ENCODE measurements at regions not wholly inside any gene's neighbourhood (a gene's known extent, or its start where the extent isn't known, plus 50 kb on each side); places are given as distances from the start of the nearest gene placed in this dataset.
"Not testable (repeated sequence)": the region's sequence is repeated elsewhere in the genome, so short reads cannot be mapped to it uniquely, and the experiment has no call there.

DNA sequence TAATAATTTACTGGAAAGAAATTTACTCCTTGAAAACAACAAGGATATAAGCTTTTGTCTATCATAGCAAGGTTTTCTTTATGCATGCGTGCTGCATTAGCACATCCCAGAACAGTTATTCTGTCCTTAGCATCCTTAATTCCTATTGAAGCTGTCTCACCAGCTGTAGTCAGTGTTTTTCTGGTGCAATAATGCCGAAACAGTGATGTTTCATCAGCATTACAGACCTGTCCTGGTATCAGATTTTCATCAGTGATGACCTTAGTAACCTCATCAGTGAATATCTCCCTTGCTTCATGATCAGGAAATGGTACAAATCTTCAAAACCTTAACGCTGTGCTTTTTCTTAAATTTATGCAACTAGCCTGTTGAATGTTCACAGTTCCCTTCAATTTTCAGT, 264.7 kb upstream of the STARD13 start:
- Histone ChIP-seq H3K4me1 (ENCODE audit: control insufficient read depth, insufficient read depth, low read length) (no peaks in the 10 kb centered on the region), H3K4me3 (ENCODE audit: low read length) (no peak overlapping the region), H3K36me3 (ENCODE audit: control insufficient read depth, insufficient read depth, low read length) (no peaks in the 10 kb centered on the region), H3K9me3 (ENCODE audit: control insufficient read depth, low read length) (no peaks in the 10 kb centered on the region), H3K9ac (ENCODE audit: low read length) (no peak overlapping the region), H3K27me3 (ENCODE audit: control insufficient read depth, insufficient read depth, low read length) (no peaks in the 10 kb centered on the region)

DNA sequence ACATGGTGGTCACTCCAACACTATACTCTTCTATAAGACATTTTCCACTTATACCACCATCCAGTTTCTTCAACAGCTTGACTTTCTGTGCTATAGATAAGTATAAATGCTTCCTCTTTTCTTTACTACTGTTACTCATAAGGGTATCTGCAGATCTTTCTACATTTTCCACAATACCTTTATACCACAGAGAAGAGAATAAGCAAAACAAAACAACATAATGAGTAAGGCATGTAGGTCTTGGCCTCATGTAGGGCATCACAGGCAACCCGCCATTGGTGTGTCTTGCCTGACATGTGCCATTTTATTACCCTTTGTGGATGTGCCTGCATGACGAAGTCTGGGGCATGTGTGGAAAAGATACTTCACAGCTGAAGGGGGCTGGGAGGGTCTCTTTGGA, 265.3 kb upstream of the STARD13 start:
- Histone ChIP-seq H3K9me3 (ENCODE audit: control insufficient read depth, low read length) (no peaks in the 10 kb centered on the region), H3K4me1 (ENCODE audit: control insufficient read depth, insufficient read depth, low read length) (no peaks in the 10 kb centered on the region), H3K9ac (ENCODE audit: low read length) (no peak overlapping the region), H3K27me3 (ENCODE audit: control insufficient read depth, insufficient read depth, low read length) (no peaks in the 10 kb centered on the region), H3K36me3 (ENCODE audit: control insufficient read depth, insufficient read depth, low read length) (no peaks in the 10 kb centered on the region), H3K4me3 (ENCODE audit: low read length) (no peak overlapping the region)

DNA sequence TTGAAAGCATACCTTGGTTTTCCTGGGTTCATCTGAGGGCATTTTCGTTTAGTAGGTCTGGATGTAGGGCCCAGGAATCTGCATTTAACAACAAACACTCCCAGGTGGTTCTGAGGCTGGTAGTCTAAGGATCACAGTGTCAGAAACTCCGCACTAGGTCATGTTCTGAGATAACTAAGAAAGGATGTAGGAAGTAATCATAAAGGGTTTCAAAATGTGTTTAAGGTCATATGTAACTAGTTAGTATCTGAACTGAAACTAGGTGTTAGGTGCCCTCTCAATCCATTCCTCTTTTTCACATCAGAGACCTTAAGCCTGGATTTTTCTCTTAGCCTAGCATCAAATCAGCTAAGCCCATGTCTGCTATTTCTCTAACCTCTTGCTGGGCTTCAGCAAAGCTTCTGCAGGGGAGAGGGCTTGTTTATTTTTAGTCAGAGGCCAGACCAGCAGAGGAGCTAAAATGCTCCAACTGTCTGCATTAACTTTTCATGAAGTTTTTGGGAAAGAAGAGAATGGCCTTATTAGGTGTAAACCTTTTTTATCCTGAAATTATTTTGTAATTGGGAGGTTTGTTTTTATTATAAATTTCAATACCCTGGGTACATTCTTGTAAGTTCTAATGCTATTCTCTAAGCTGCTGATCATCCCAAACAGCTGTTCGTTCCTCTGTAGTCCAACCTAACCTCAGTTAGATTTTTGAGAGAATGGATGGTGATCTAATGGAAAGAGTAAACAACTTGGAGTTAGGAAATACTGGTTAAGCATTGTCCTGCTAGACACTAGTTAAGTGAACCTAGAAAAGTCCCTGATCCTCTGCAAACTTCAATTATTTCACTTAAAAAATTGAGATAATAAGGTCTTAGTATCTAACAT, 262.8 kb upstream of the RFC3 start:
- Histone ChIP-seq H3K4me1 (ENCODE audit: control insufficient read depth, insufficient read depth, low read length) (no peaks in the 10 kb centered on the region), H3K36me3 (ENCODE audit: control insufficient read depth, insufficient read depth, low read length) (no peaks in the 10 kb centered on the region), H3K27me3 (ENCODE audit: control insufficient read depth, insufficient read depth, low read length) (no peaks in the 10 kb centered on the region), H3K9me3 (ENCODE audit: control insufficient read depth, low read length) (no peaks in the 10 kb centered on the region), H3K4me3 (ENCODE audit: low read length) (no peak overlapping the region), H3K9ac (ENCODE audit: low read length) (no peak overlapping the region)

DNA sequence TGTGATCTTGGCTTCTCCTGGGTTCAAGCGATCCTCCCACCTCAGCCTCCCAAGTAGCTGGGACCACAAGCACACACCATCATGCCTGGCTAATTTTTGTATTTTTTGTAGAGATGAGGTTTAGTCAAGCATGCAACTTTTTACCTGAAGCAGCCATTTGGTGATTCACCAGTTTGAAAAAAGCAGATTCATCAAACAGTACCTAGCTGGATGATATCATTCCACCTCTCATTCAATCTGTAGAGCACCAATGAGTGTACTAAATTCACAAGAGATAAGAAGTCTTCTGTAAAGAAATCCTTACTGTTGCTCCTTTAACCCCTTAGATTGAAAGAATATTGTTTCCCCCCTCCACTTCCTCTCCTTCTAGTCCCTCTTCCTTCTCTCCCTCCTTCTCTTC, 261.1 kb upstream of the RFC3 start:
- Histone ChIP-seq H3K27me3 (ENCODE audit: control insufficient read depth, insufficient read depth, low read length) (no peaks in the 10 kb centered on the region), H3K9me3 (ENCODE audit: control insufficient read depth, low read length) (no peaks in the 10 kb centered on the region), H3K4me1 (ENCODE audit: control insufficient read depth, insufficient read depth, low read length) (no peaks in the 10 kb centered on the region), H3K9ac (ENCODE audit: low read length) (no peak overlapping the region), H3K36me3 (ENCODE audit: control insufficient read depth, insufficient read depth, low read length) (no peaks in the 10 kb centered on the region), H3K4me3 (ENCODE audit: low read length) (no peak overlapping the region)

DNA sequence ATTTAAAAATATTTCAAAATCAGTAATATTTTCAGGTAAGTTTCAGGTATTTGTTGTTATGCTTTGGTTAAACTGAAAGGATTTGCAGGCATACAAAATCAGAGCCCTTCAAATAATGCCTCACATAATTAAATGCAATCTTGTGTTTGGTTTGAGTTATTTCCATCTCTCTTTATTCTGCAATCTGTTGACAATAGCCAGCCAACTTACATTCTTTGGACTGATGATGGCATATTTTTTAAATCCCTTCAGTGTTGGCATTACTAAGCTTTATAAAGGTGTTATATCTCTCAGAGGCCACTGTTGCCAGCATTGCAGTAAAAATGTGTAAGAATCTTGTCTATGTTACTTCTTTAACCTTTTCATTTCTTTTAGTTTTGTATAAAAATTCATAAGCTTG, 257.2 kb upstream of the RFC3 start:
- Histone ChIP-seq H3K27me3 (ENCODE audit: control insufficient read depth, insufficient read depth, low read length) (no peaks in the 10 kb centered on the region), H3K4me1 (ENCODE audit: control insufficient read depth, insufficient read depth, low read length) (no peaks in the 10 kb centered on the region), H3K9me3 (ENCODE audit: control insufficient read depth, low read length) (no peaks in the 10 kb centered on the region), H3K9ac (ENCODE audit: low read length) (no peak overlapping the region), H3K4me3 (ENCODE audit: low read length) (no peak overlapping the region), H3K36me3 (ENCODE audit: control insufficient read depth, insufficient read depth, low read length) (no peaks in the 10 kb centered on the region)

DNA sequence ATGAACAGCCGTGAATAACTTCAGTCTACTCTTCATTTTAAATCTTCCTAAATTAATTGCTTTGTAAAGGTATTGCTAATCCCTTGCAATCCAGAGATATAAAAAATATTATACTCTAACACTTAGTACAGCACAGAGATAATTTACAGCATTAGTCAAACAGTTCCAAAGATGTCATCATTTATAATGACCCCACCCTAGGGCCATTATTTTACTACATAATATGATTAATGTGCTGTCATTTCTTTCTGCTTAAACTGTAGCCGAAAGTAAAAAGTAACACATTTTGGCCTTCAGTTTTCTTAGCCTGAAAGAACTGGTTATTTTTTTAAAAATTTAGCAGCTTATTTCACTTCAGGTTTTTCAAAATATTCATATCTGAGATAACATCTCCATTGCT, 256.3 kb upstream of the RFC3 start:
- H3K27me3 ChIP-seq (ENCODE audit: control insufficient read depth, insufficient read depth, low read length) = no peaks in the 10 kb centered on the region
- no peaks in the 10 kb centered on the region for H3K9me3 ChIP-seq (ENCODE audit: control insufficient read depth, low read length)
- H3K9ac ChIP-seq (ENCODE audit: low read length) = no peak overlapping the region
- H3K4me3 ChIP-seq (ENCODE audit: low read length) = no peak overlapping the region
- H3K4me1 ChIP-seq (ENCODE audit: control insufficient read depth, insufficient read depth, low read length) = no peaks in the 10 kb centered on the region
- H3K36me3 ChIP-seq (ENCODE audit: control insufficient read depth, insufficient read depth, low read length) = no peaks in the 10 kb centered on the region

DNA sequence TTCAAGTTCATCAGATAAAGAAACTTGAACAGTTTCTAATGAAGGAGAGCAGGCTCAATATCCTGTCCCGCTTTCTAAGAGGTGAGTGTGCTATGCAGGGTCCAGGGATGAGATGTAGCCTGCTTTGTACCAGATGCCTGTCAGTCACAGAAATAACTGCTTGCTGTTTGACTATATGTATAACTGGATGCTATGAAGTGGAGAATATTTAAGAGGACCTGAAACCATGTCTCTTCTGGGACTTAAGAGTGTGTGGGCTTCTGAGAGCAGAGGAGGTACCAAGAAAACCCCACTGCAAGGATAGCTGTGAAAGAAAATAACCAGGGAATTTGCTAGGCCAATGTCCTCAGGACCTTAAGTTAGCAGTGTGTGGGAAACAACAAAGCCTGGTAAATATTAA, 246.3 kb upstream of the RFC3 start:
- Histone ChIP-seq H3K4me3 (ENCODE audit: low read length) (no peak overlapping the region), H3K27me3 (ENCODE audit: control insufficient read depth, insufficient read depth, low read length) (no peaks in the 10 kb centered on the region), H3K4me1 (ENCODE audit: control insufficient read depth, insufficient read depth, low read length) (no peaks in the 10 kb centered on the region), H3K36me3 (ENCODE audit: control insufficient read depth, insufficient read depth, low read length) (no peaks in the 10 kb centered on the region), H3K9ac (ENCODE audit: low read length) (no peak overlapping the region), H3K9me3 (ENCODE audit: control insufficient read depth, low read length) (no peaks in the 10 kb centered on the region)

DNA sequence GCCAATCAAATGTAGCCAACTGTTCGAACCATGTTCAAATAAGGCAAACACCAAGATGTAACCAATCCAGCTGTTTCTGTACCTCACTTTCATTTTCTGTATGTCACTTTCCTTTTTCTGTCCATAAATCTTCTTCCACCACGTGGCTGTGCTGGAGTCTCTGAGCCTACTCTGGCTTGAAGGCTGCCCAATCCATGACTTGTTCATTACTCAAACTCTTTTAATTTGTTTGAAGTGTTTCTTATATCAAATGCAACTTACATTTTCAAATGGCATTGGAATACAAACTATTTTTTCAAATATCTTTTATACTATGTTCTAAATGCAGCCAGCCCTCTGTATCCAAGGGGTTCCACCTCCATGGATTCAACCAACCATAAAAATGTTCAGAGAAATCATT, 245.6 kb upstream of the RFC3 start:
- H3K9me3 ChIP-seq (ENCODE audit: control insufficient read depth, low read length); H3K9ac ChIP-seq (ENCODE audit: low read length); H3K36me3 ChIP-seq (ENCODE audit: control insufficient read depth, insufficient read depth, low read length); H3K4me3 ChIP-seq (ENCODE audit: low read length); H3K27me3 ChIP-seq (ENCODE audit: control insufficient read depth, insufficient read depth, low read length); H3K4me1 ChIP-seq (ENCODE audit: control insufficient read depth, insufficient read depth, low read length): not testable (repeated sequence)

DNA sequence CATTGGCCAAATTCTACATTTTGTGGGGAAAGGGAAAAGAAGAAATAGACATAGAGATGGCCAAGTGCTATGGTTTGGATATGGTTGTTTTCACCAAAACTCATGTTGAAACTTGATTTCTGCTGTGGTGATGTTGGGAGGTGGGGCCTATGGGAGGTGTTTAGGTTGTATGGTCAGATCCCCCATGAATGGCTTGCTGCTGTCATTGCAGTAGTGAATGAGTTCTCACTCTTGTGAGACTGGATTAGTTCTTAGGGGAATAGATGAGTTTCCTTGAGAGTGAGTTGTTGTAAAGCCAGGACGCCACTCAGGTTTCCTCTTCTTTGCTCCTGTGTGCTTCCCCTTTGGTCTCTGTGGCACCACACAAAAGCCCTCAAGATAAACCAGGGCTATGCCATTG, 242.6 kb upstream of the RFC3 start:
- Histone ChIP-seq H3K9me3 (ENCODE audit: control insufficient read depth, low read length) (no peaks in the 10 kb centered on the region), H3K9ac (ENCODE audit: low read length) (no peak overlapping the region), H3K36me3 (ENCODE audit: control insufficient read depth, insufficient read depth, low read length) (no peaks in the 10 kb centered on the region), H3K27me3 (ENCODE audit: control insufficient read depth, insufficient read depth, low read length) (no peaks in the 10 kb centered on the region), H3K4me3 (ENCODE audit: low read length) (no peak overlapping the region), H3K4me1 (ENCODE audit: control insufficient read depth, insufficient read depth, low read length) (no peaks in the 10 kb centered on the region)

DNA sequence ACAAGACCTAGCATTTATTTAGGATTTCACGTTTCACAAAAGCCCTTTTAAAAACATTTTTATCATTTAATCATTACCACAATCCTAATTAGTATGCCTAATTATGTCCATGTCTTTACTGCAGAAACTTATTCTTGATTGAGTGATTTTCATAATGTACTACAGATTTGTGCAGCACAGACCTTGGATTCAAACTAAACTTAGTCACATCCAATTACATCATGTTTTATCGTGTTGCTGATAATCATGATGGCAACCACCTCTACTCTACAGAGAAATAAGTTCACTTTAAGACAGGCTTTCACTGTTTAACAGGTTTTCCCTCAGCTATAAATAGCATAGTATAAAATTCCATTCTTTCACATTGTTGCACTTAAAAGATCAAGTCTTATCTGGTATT, 240.9 kb upstream of the RFC3 start:
- Histone ChIP-seq H3K4me3 (ENCODE audit: low read length) (no peak overlapping the region), H3K9ac (ENCODE audit: low read length) (no peak overlapping the region), H3K4me1 (ENCODE audit: control insufficient read depth, insufficient read depth, low read length) (no peaks in the 10 kb centered on the region), H3K9me3 (ENCODE audit: control insufficient read depth, low read length) (no peaks in the 10 kb centered on the region), H3K27me3 (ENCODE audit: control insufficient read depth, insufficient read depth, low read length) (no peaks in the 10 kb centered on the region), H3K36me3 (ENCODE audit: control insufficient read depth, insufficient read depth, low read length) (no peaks in the 10 kb centered on the region)

DNA sequence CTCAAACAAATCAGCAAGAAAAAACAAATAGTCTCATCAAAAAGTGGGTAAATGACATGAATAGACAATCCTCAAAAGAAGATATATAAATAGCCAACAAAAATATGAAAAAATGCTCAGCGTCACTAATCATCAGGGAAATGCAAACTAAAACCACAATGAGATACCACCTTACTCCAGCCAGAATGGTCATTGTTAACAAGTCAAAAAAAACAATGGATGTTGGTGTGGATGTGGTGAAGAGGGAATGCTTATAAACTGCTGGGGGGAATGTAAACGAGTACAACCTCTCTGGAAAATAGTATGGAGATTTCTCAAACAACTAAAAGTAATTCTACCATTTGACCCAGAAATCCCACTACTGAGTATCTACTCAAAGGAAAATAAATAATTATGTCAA, 239.2 kb upstream of the RFC3 start:
- Histone ChIP-seq H3K4me1 (ENCODE audit: control insufficient read depth, insufficient read depth, low read length) (no peaks in the 10 kb centered on the region), H3K36me3 (ENCODE audit: control insufficient read depth, insufficient read depth, low read length) (no peaks in the 10 kb centered on the region), H3K9me3 (ENCODE audit: control insufficient read depth, low read length) (no peaks in the 10 kb centered on the region), H3K27me3 (ENCODE audit: control insufficient read depth, insufficient read depth, low read length) (no peaks in the 10 kb centered on the region), H3K9ac (ENCODE audit: low read length) (no peak overlapping the region), H3K4me3 (ENCODE audit: low read length) (no peak overlapping the region)

DNA sequence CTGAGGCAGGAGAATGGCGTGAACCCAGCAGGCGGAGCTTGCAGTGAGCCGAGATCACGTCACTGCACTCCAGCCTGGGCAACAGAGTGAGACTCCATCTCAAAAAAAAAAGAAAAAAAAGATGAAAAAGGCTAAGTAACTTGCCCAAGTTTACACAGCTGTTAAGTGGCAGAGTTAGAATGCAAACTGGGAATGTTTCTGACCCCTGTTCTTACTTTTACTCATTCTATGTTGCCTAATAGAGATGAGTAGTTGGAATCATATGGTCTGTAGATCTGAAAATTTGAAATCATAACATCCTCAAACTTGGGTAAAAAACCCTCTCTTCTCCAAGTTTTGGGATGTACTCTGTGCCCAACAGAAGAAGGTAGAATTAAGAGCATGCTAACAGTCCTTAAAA, 235.8 kb upstream of the RFC3 start:
- Histone ChIP-seq H3K9ac (ENCODE audit: low read length) (no peak overlapping the region), H3K4me3 (ENCODE audit: low read length) (no peak overlapping the region), H3K27me3 (ENCODE audit: control insufficient read depth, insufficient read depth, low read length) (no peaks in the 10 kb centered on the region), H3K36me3 (ENCODE audit: control insufficient read depth, insufficient read depth, low read length) (no peaks in the 10 kb centered on the region), H3K9me3 (ENCODE audit: control insufficient read depth, low read length) (no peaks in the 10 kb centered on the region), H3K4me1 (ENCODE audit: control insufficient read depth, insufficient read depth, low read length) (no peaks in the 10 kb centered on the region)

DNA sequence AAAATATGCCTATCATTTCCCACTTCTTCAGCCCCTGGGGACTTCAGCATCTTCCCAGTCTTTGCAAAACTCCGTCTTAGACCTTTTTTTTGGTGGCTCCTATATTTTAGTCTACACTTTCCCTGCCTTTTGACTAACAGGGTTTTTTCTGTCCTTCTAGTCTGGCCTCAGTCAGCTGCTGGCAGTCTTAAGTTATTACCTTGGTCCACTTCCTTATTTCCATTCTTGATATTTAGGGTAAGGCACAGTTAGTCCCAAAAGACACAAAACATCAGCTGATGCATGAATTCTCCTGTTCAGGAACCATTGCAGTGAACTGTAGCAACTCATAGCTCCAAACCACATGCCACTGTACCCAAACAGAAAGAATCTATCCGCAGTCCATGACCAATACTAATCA, 234.6 kb upstream of the RFC3 start:
- Histone ChIP-seq H3K4me3 (ENCODE audit: low read length) (no peak overlapping the region), H3K36me3 (ENCODE audit: control insufficient read depth, insufficient read depth, low read length) (no peaks in the 10 kb centered on the region), H3K9ac (ENCODE audit: low read length) (no peak overlapping the region), H3K9me3 (ENCODE audit: control insufficient read depth, low read length) (no peaks in the 10 kb centered on the region), H3K27me3 (ENCODE audit: control insufficient read depth, insufficient read depth, low read length) (no peaks in the 10 kb centered on the region), H3K4me1 (ENCODE audit: control insufficient read depth, insufficient read depth, low read length) (no peaks in the 10 kb centered on the region)

Measured in mucosa of stomach (tissue), 1 donor.